IMR-90 (cell line): ENCODE measurements at regions not wholly inside any gene's neighbourhood (a gene's known extent, or its start where the extent isn't known, plus 50 kb on each side); places are given as distances from the start of the nearest gene placed in this dataset.

Experiments
- ATAC-seq: fragments of 200-7000 bp; cut with Tn5 transposase; 2 replicates; pipeline ENCODE4 v1.9.1; 2020; ENCODE audit warnings: low read depth, mild to moderate bottlenecking, moderate library complexity
- BruUV-seq: library from RNA; stranded (reverse); fragments of 400-500 nt; replicated peaks from 2 replicates; lab custom pipeline; 2021; lab: Mats Ljungman, UMichigan
- CTCF ChIA-PET: fragments of 300-600 bp; formaldehyde crosslinking; extraction: SDS; loops from one replicate; lab custom pipeline; 2021; ENCODE audit warnings: antibody characterized with exemption; lab: Yijun Ruan, JAX
- POLR2A ChIA-PET: fragments of 300-600 bp; sonication (Branson Sonifier 250); formaldehyde crosslinking; loops from one replicate; lab custom pipeline; 2022; ENCODE audit warnings: antibody characterized with exemption; ENCODE audit not compliant: unreplicated experiment; lab: Charles Lee
- DNase-seq: peaks from one replicate; pipeline ENCODE4 v3.0.0; 2013
- H2AFZ ChIP-seq: replicated peaks from 2 replicates; pipeline ENCODE3; 2013; ENCODE audit warnings: low read length, mild to moderate bottlenecking; ENCODE audit not compliant: poor library complexity
- H2AK5ac ChIP-seq: 2 replicates; pipeline ENCODE4 v1.6.1; 2013; ENCODE audit warnings: low read depth, low read length, inconsistent platforms
- H2AK9ac ChIP-seq: replicated peaks from 2 replicates; pipeline ENCODE3; 2013; ENCODE audit warnings: mild to moderate bottlenecking, low read depth, low read length, moderate library complexity; ENCODE audit not compliant: poor library complexity
- H2BK120ac ChIP-seq: 2 replicates; pipeline ENCODE4 v1.6.1; 2013; ENCODE audit warnings: low read depth, low read length, inconsistent platforms
- H2BK15ac ChIP-seq: 3 replicates; pipeline ENCODE4 v1.6.1; 2013; ENCODE audit warnings: low read depth, low read length, inconsistent platforms
- H2BK20ac ChIP-seq: 2 replicates; pipeline ENCODE4 v1.6.1; 2013; ENCODE audit warnings: low read depth, mild to moderate bottlenecking, inconsistent platforms, low read length, moderate library complexity
- H2BK5ac ChIP-seq: 2 replicates; pipeline ENCODE4 v1.6.1; 2013; ENCODE audit warnings: mild to moderate bottlenecking, low read depth, low read length, inconsistent platforms; ENCODE audit not compliant: poor library complexity, severe bottlenecking
- H3K14ac ChIP-seq: replicated peaks from 2 replicates; pipeline ENCODE4 v1.6.1; 2013; ENCODE audit warnings: low read depth, low read length, inconsistent platforms
- H3K18ac ChIP-seq: 2 replicates; pipeline ENCODE4 v1.6.1; 2013; ENCODE audit warnings: low read depth, low read length, control low read depth
- H3K23ac ChIP-seq: 2 replicates; pipeline ENCODE4 v1.6.1; 2013; ENCODE audit warnings: low read depth, low read length, inconsistent platforms
- H3K27ac ChIP-seq: 2 replicates; pipeline ENCODE4 v1.5.1; 2013; ENCODE audit warnings: mild to moderate bottlenecking, control low read depth, low read length; ENCODE audit not compliant: insufficient read depth
- H3K27me3 ChIP-seq: 2 replicates; pipeline ENCODE4 v1.6.1; 2013; ENCODE audit warnings: low read length; ENCODE audit not compliant: control insufficient read depth, insufficient read depth
- H3K36me3 ChIP-seq: 2 replicates; pipeline ENCODE4 v1.6.1; 2013; ENCODE audit warnings: low read length, mixed read lengths; ENCODE audit not compliant: control insufficient read depth, insufficient read depth
- H3K4ac ChIP-seq: 2 replicates; pipeline ENCODE4 v1.6.1; 2013; ENCODE audit warnings: low read depth, low read length, inconsistent platforms
- H3K4me1 ChIP-seq: 2 replicates; pipeline ENCODE4 v1.6.1; 2013; ENCODE audit warnings: low read length, mixed read lengths; ENCODE audit not compliant: control insufficient read depth, insufficient read depth
- H3K4me2 ChIP-seq: 2 replicates; pipeline ENCODE4 v1.6.1; 2013; ENCODE audit warnings: low read depth, mild to moderate bottlenecking, control low read depth, low read length, moderate library complexity
- H3K4me3 ChIP-seq: 2 replicates; pipeline ENCODE4 v1.5.1; 2013; ENCODE audit warnings: low read depth, mild to moderate bottlenecking, control low read depth, low read length, moderate library complexity; ENCODE audit not compliant: insufficient read depth
- H3K56ac ChIP-seq: 2 replicates; pipeline ENCODE4 v1.6.1; 2013; ENCODE audit warnings: low read length, inconsistent platforms; ENCODE audit not compliant: insufficient read depth; ENCODE audit errors: extremely low read depth
- H3K79me1 ChIP-seq, 2 experiments: 2 replicates each; pipeline ENCODE4 v1.6.1; 2013; ENCODE audit warnings: low read length in 2 of 2, inconsistent platforms in 1 of 2, low read depth in 1 of 2
- H3K9ac ChIP-seq: 2 replicates; pipeline ENCODE4 v1.6.1; 2013; ENCODE audit warnings: low read depth, low read length, control low read depth
- H3K9me1 ChIP-seq: 2 replicates; pipeline ENCODE4 v1.6.1; 2013; ENCODE audit warnings: low read length, inconsistent platforms; ENCODE audit not compliant: insufficient read depth
- H3K9me3 ChIP-seq: 2 replicates; pipeline ENCODE4 v1.6.1; 2013; ENCODE audit warnings: low read length; ENCODE audit not compliant: control insufficient read depth, insufficient read depth
- H4K20me1 ChIP-seq: 2 replicates; pipeline ENCODE4 v1.6.1; 2013; ENCODE audit warnings: low read length, inconsistent platforms; ENCODE audit not compliant: insufficient read depth
- H4K5ac ChIP-seq: 2 replicates; pipeline ENCODE4 v1.6.1; 2013; ENCODE audit warnings: mild to moderate bottlenecking, low read depth, low read length, control low read depth
- H4K8ac ChIP-seq, 2 experiments: 2 replicates each; pipeline ENCODE4 v1.6.1; 2013; ENCODE audit warnings: low read depth in 2 of 2, low read length in 2 of 2, control low read depth in 1 of 2, inconsistent platforms in 1 of 2
- H4K91ac ChIP-seq: 2 replicates; pipeline ENCODE4 v1.6.1; 2013; ENCODE audit warnings: low read depth, low read length, inconsistent platforms; ENCODE audit not compliant: insufficient read depth
- BHLHE40 ChIP-seq: fragments of 150-350 bp; IDR thresholded peaks from 2 replicates; pipeline ENCODE4 v1.6.1; 2016; ENCODE audit warnings: mild to moderate bottlenecking, low read depth, low read length
- CEBPB ChIP-seq: IDR thresholded peaks from 2 replicates; pipeline ENCODE4 v1.6.1; 2012; ENCODE audit warnings: low read depth, low read length, improper control_type of control experiment
- CHD1 ChIP-seq: IDR thresholded peaks from 2 replicates; pipeline ENCODE4 v1.6.1; 2012; ENCODE audit warnings: low read depth, low read length, improper control_type of control experiment
- FOS ChIP-seq: fragments of 150-350 bp; IDR thresholded peaks from 2 replicates; pipeline ENCODE4 v1.6.1; 2016; ENCODE audit warnings: low read depth, low read length
- MAFK ChIP-seq: IDR thresholded peaks from 2 replicates; pipeline ENCODE4 v1.6.1; 2012; ENCODE audit warnings: low read depth, low read length, improper control_type of control experiment
- MAZ ChIP-seq: IDR thresholded peaks from 2 replicates; pipeline ENCODE4 v1.6.1; 2012; ENCODE audit warnings: low read depth, mild to moderate bottlenecking, low read length, improper control_type of control experiment, moderate library complexity, borderline replicate concordance
- MXI1 ChIP-seq: IDR thresholded peaks from 2 replicates; pipeline ENCODE4 v1.6.1; 2012; ENCODE audit warnings: low read depth, mild to moderate bottlenecking, low read length, moderate library complexity, borderline replicate concordance
- NFE2L2 ChIP-seq: fragments of 150-350 bp; IDR thresholded peaks from 2 replicates; pipeline ENCODE4 v1.6.1; 2016; ENCODE audit warnings: low read depth, mild to moderate bottlenecking, low read length
- POLR2A ChIP-seq: IDR thresholded peaks from 2 replicates; pipeline ENCODE4 v1.6.1; 2012; ENCODE audit warnings: mild to moderate bottlenecking, low read depth, low read length
- RAD21 ChIP-seq: IDR thresholded peaks from 2 replicates; pipeline ENCODE4 v1.6.1; 2012; ENCODE audit warnings: low read length, improper control_type of control experiment
- RCOR1 ChIP-seq: IDR thresholded peaks from 2 replicates; pipeline ENCODE4 v1.6.1; 2012; ENCODE audit warnings: mild to moderate bottlenecking, low read length, improper control_type of control experiment; ENCODE audit not compliant: insufficient replicate concordance
- RFX5 ChIP-seq: IDR thresholded peaks from 2 replicates; pipeline ENCODE4 v1.8.0; 2012; ENCODE audit warnings: low read depth, mild to moderate bottlenecking, low read length, moderate library complexity
- SMC3 ChIP-seq: fragments of 150-350 bp; IDR thresholded peaks from 2 replicates; pipeline ENCODE4 v1.6.1; 2016; ENCODE audit warnings: low read depth, mild to moderate bottlenecking, antibody characterized with exemption, low read length, moderate library complexity
- WGBS, 2 experiments: methylation state at CpG; one replicate each; pipeline versions ENCODE4 v1.1.5 to v1.1.7; 2013; ENCODE audit warnings: missing lambda C conversion rate in 2 of 2; ENCODE audit not compliant: insufficient read length in 1 of 2; ENCODE audit errors: extremely low coverage in 2 of 2; 5-methylcytosine and 5-hydroxymethylcytosine counted together
- dilution Hi-C: fragments of 300-500 bp; cut with HindIII; formaldehyde crosslinking; loops from one replicate; pipeline ENCODE4 v1.14.3; 2018; ENCODE audit warnings: low sequenced_read_pairs; ENCODE audit not compliant: unreplicated experiment
- in situ Hi-C: fragments of 300-500 bp; cut with MboI; formaldehyde crosslinking; loops from 3 replicates; pipeline ENCODE4 v1.14.3; 2019; ENCODE audit warnings: low sequenced_read_pairs, inconsistent platforms, mixed read lengths
- intact Hi-C: fragments of 100-400 bp; cut with micrococcal nuclease; formaldehyde crosslinking; loops from 2 replicates; pipeline ENCODE4 v1.10.0; 2022
- TF ChIP-seq, protein P1 (sequence below): fragments of 150-350 bp; IDR thresholded peaks from 2 replicates; pipeline ENCODE4 v1.6.1; 2016; ENCODE audit warnings: low read depth, mild to moderate bottlenecking, low read length, moderate library complexity, borderline replicate concordance
- TF ChIP-seq, protein P2 (sequence below): conservative IDR thresholded peaks from 2 replicates; pipeline ENCODE4 v1.5.1; 2012; ENCODE audit warnings: mild to moderate bottlenecking, low read depth, low read length, improper control_type of control experiment
- TF ChIP-seq, protein P3 (sequence below): fragments of 150-350 bp; IDR thresholded peaks from 2 replicates; pipeline ENCODE4 v1.6.1; 2017; ENCODE audit warnings: mild to moderate bottlenecking, antibody characterized with exemption, low read length, low read depth

DNA sequence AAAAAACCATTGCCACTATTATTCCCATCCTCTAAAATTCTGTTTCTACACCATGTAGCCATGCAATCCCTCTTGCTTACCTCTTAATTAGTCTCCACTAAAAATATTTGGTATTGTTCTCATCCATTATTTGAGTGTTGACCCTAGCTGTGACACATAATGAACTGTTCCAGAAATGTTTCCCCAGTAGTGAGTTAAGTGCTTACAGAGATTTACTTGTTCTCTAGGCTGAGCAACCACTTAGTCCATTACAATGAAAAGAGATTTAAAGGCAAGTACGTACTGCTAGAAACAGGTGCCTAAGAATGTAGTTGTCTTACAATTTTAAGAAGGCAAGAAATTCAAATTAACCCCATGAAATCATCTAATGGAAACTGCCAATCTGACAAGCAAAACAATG is 112.7 kb upstream of the PTPN13 start:
- Histone ChIP-seq H2BK15ac (no peak overlapping the region), H3K4ac (no peak overlapping the region), H3K4me1 (peaks cover 3% of the 10 kb centered on the region; the same call in 1 of the 2 replicates), H3K79me1 (no peaks in the 10 kb centered on the region), H3K56ac (no peak overlapping the region), H3K9me1 (no peaks in the 10 kb centered on the region), H4K8ac (no peak overlapping the region), H4K20me1 (no peaks in the 10 kb centered on the region), H3K9ac (no peak overlapping the region), H3K9me3 (no peaks in the 10 kb centered on the region), H3K36me3 (no peaks in the 10 kb centered on the region), H2AK5ac (no peak overlapping the region), H3K27me3 (no peaks in the 10 kb centered on the region), H3K18ac (no peak overlapping the region), H2AFZ (no peak overlapping the region), H2BK120ac (no peak overlapping the region), H3K4me3 (no peak overlapping the region), H2BK20ac (no peak overlapping the region), H3K14ac (no peak overlapping the region), H2AK9ac (no peak overlapping the region), H2BK5ac (no peak overlapping the region), H4K91ac (no peak overlapping the region), H3K27ac (no peak overlapping the region), H3K23ac (no peak overlapping the region), H3K4me2 (no peak overlapping the region), H4K5ac (no peak overlapping the region)
- in situ Hi-C loops, result loop anchor here (25.0 kb wide), 1 partner anchor 631 kb away; no protein-coding TSS in a partner anchor
- no peak for ATAC-seq
- intact Hi-C loops, result no loop called here
- ChIA-PET CTCF (no interaction called here), POLR2A (interaction anchor here (0.5 kb wide), 1 partner anchor 27 kb away, joined by 3 read pairs; no protein-coding TSS in a partner anchor)
- dilution Hi-C loops, result no loop called here
- WGBS, 2 experiments, result no CpG with 5 or more reads among the region's 1 CpG
- no peak for TF ChIP-seq POLR2A
- TF ChIP-seq FOS, result no peak
- TF ChIP-seq BHLHE40, result no peak
- TF ChIP-seq MAFK, result no peak
- no peak for TF ChIP-seq MAZ
- TF ChIP-seq SMC3, result no peak
- TF ChIP-seq, protein P1, sequence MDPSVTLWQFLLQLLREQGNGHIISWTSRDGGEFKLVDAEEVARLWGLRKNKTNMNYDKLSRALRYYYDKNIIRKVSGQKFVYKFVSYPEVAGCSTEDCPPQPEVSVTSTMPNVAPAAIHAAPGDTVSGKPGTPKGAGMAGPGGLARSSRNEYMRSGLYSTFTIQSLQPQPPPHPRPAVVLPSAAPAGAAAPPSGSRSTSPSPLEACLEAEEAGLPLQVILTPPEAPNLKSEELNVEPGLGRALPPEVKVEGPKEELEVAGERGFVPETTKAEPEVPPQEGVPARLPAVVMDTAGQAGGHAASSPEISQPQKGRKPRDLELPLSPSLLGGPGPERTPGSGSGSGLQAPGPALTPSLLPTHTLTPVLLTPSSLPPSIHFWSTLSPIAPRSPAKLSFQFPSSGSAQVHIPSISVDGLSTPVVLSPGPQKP, result no peak
- TF ChIP-seq CHD1, result no peak
- TF ChIP-seq NFE2L2, result no peak
- TF ChIP-seq RCOR1, result no peak
- no peak for TF ChIP-seq RFX5
- no peak for TF ChIP-seq MXI1
- TF ChIP-seq, protein P2, sequence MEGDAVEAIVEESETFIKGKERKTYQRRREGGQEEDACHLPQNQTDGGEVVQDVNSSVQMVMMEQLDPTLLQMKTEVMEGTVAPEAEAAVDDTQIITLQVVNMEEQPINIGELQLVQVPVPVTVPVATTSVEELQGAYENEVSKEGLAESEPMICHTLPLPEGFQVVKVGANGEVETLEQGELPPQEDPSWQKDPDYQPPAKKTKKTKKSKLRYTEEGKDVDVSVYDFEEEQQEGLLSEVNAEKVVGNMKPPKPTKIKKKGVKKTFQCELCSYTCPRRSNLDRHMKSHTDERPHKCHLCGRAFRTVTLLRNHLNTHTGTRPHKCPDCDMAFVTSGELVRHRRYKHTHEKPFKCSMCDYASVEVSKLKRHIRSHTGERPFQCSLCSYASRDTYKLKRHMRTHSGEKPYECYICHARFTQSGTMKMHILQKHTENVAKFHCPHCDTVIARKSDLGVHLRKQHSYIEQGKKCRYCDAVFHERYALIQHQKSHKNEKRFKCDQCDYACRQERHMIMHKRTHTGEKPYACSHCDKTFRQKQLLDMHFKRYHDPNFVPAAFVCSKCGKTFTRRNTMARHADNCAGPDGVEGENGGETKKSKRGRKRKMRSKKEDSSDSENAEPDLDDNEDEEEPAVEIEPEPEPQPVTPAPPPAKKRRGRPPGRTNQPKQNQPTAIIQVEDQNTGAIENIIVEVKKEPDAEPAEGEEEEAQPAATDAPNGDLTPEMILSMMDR, result no peak
- TF ChIP-seq, protein P3, sequence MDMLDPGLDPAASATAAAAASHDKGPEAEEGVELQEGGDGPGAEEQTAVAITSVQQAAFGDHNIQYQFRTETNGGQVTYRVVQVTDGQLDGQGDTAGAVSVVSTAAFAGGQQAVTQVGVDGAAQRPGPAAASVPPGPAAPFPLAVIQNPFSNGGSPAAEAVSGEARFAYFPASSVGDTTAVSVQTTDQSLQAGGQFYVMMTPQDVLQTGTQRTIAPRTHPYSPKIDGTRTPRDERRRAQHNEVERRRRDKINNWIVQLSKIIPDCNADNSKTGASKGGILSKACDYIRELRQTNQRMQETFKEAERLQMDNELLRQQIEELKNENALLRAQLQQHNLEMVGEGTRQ, result no peak
- no peak for TF ChIP-seq CEBPB
- no peak for TF ChIP-seq RAD21
- BruUV-seq, result no TSS peak
- no peak for DNase-seq
